ENCODE measurements at regions not wholly inside any gene's neighbourhood (a gene's known extent, or its start where the extent isn't known, plus 50 kb on each side); places are given as distances from the start of the nearest gene placed in this dataset.

DNA sequence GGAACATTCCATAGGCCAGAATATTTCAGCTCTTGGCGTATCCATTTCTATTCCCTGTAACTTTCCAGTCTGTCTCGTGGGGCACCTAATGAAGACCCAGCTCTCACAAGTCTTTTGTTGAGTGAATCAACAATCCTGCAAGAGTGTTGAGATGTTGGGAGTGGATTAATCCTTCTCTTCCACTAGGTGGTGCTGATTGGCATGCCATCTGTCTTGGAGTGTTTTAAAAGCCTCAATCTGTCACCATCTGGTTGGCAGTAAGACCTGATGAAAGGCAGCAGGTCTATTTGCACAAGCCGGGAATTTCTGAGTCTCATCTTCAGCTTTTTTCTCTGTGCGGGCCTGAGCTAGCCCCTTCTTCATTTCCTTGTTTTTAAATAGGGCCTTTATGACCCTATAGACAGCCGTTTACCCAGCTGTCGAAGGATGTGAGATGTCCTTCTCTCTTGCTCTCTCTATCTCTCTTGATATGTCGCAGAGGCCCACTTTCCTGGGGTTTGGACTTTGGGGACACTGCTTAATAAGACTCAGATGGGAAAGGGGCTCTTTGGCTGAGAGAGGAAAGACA, 180.5 kb downstream of the ZNF365 start:
- TF ChIP-seq POLR2AphosphoS5 (IDR thresholded peaks at IDR 0.05; ENCODE audit: insufficient read depth, low read depth, low read length): no peak
- TF ChIP-seq, protein P1, sequence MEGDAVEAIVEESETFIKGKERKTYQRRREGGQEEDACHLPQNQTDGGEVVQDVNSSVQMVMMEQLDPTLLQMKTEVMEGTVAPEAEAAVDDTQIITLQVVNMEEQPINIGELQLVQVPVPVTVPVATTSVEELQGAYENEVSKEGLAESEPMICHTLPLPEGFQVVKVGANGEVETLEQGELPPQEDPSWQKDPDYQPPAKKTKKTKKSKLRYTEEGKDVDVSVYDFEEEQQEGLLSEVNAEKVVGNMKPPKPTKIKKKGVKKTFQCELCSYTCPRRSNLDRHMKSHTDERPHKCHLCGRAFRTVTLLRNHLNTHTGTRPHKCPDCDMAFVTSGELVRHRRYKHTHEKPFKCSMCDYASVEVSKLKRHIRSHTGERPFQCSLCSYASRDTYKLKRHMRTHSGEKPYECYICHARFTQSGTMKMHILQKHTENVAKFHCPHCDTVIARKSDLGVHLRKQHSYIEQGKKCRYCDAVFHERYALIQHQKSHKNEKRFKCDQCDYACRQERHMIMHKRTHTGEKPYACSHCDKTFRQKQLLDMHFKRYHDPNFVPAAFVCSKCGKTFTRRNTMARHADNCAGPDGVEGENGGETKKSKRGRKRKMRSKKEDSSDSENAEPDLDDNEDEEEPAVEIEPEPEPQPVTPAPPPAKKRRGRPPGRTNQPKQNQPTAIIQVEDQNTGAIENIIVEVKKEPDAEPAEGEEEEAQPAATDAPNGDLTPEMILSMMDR (IDR thresholded peaks at IDR 0.05; ENCODE audit: extremely low read depth in 1 of 2, insufficient read depth in 1 of 2, low read depth in 1 of 2, low read length in 2 of 2): peak; percentile 35 to 39
- TF ChIP-seq MYC (IDR thresholded peaks at IDR 0.05; ENCODE audit: low read depth, low read length): no peak
- H3K9me3 ChIP-seq (replicated peaks; ENCODE audit: control insufficient read depth, insufficient read depth, low read length): no peaks in the 10 kb centered on the region
- no peak overlapping the region for H3K4me3 ChIP-seq (replicated peaks in 1 of 3; ENCODE audit: insufficient read depth in 1 of 3, low read depth in 1 of 3, low read length in 3 of 3)
- H3K9ac ChIP-seq (replicated peaks; ENCODE audit: extremely low read depth, insufficient read depth, low read length): no peak overlapping the region
- ChIA-PET CTCF (interaction anchor here (0.9 to 1.9 kb wide), 7 partner anchors 12 to 603 kb away, joined by 3 to 8 read pairs (median 4); no protein-coding TSS in a partner anchor), POLR2A (no interaction called here)
- no peaks in the 10 kb centered on the region for H3K9me1 ChIP-seq (replicated peaks; ENCODE audit: control insufficient read depth, extremely low read depth, insufficient read depth, low read length)
- FAIRE-seq: peak; percentile 43
- H3K4me2 ChIP-seq (ENCODE audit: insufficient read depth, low read length): no peak overlapping the region
- no peaks in the 10 kb centered on the region for H3K4me1 ChIP-seq (ENCODE audit: control insufficient read depth, extremely low read depth, insufficient read depth, low read length)
- no peaks in the 10 kb centered on the region for H3K27me3 ChIP-seq (ENCODE audit: control insufficient read depth in 2 of 2, insufficient read depth in 2 of 2, low read length in 2 of 2)
- H3K36me3 ChIP-seq (ENCODE audit: control insufficient read depth in 2 of 2, extremely low read depth in 1 of 2, insufficient read depth in 2 of 2, low read length in 2 of 2): no peaks in the 10 kb centered on the region
- dilution Hi-C loops (cut with MboI; ENCODE audit: extremely low pct_ligation_motif_present, low sequenced_read_pairs): no loop called here
- intact Hi-C loops (cut with micrococcal nuclease): loop anchor here (1.0 to 5.0 kb wide), 4 partner anchors 117 to 604 kb away; no protein-coding TSS in a partner anchor
- H3K27ac ChIP-seq (ENCODE audit: insufficient read depth, low read depth, low read length): no peak overlapping the region
- DNase-seq (ENCODE audit: low read depth, low spot score): peak; percentile 13
- BruUV-seq (replicated peaks): no TSS peak
- H2AFZ ChIP-seq (ENCODE audit: low read depth, low read length): no peak overlapping the region
- H3K79me2 ChIP-seq (ENCODE audit: control insufficient read depth, insufficient read depth, low read length): no peaks in the 10 kb centered on the region
- H4K20me1 ChIP-seq (replicated peaks; ENCODE audit: control insufficient read depth, extremely low read depth, insufficient read depth, low read length): no peaks in the 10 kb centered on the region

DNA sequence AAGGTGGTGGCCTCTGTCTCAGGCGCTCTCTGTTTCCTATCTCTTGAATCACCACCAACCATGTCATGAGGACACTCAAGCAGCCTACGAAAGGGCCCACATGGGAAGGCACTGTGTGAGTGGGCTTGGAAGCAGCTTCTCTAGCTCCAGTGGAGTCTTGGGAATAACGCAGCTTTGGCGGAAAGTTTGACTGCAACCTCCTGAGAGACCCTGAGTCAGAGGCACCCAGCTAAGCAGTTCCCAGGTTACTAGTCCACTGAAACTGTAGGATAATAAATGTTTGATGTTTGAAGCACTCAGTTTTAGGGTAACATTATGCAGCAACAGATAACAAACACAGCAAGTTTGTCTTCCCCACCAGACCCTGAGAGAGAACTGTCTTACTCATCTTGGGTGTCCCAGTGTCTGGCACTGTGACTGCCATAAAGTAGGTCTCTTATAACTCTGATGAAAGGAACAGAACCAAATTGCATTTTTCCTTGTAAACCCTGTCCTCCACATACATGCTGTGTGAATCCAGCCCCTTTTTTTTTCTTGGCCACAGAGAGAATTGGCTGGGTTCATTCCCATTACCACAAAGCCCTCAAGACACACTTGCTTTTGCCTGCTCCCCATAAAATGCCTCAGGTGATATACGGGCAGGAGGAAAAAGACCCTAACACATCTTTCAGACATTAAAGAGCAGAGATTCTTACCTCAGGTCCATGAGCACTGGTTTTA, 185.5 kb downstream of the ZNF365 start:
- H3K36me3 ChIP-seq (ENCODE audit: control insufficient read depth in 2 of 2, extremely low read depth in 1 of 2, insufficient read depth in 2 of 2, low read length in 2 of 2): no peaks in the 10 kb centered on the region
- no peaks in the 10 kb centered on the region for H3K9me1 ChIP-seq (replicated peaks; ENCODE audit: control insufficient read depth, extremely low read depth, insufficient read depth, low read length)
- no TSS peak for BruUV-seq (replicated peaks)
- dilution Hi-C loops (cut with MboI; ENCODE audit: extremely low pct_ligation_motif_present, low sequenced_read_pairs) (no loop called here), intact Hi-C loops (cut with micrococcal nuclease) (no loop called here)
- FAIRE-seq (no peak), DNase-seq (ENCODE audit: low read depth, low spot score) (no peak)
- no peaks in the 10 kb centered on the region for H3K4me1 ChIP-seq (ENCODE audit: control insufficient read depth, extremely low read depth, insufficient read depth, low read length)
- H3K79me2 ChIP-seq (ENCODE audit: control insufficient read depth, insufficient read depth, low read length): no peaks in the 10 kb centered on the region
- no peaks in the 10 kb centered on the region for H4K20me1 ChIP-seq (replicated peaks; ENCODE audit: control insufficient read depth, extremely low read depth, insufficient read depth, low read length)
- no peak overlapping the region for H3K9ac ChIP-seq (replicated peaks; ENCODE audit: extremely low read depth, insufficient read depth, low read length)
- H2AFZ ChIP-seq (ENCODE audit: low read depth, low read length): no peak overlapping the region
- CTCF ChIA-PET: no interaction called here
- H3K27ac ChIP-seq (ENCODE audit: insufficient read depth, low read depth, low read length): no peak overlapping the region
- H3K4me3 ChIP-seq (replicated peaks in 1 of 3; ENCODE audit: insufficient read depth in 1 of 3, low read depth in 1 of 3, low read length in 3 of 3): no peak overlapping the region
- no peak for TF ChIP-seq MAX (IDR thresholded peaks at IDR 0.05; ENCODE audit: insufficient read depth, insufficient read length)
- no peak for TF ChIP-seq FOS (IDR thresholded peaks at IDR 0.05; ENCODE audit: borderline replicate concordance, insufficient read depth, low read length)
- TF ChIP-seq, protein P1 (IDR thresholded peaks at IDR 0.05; ENCODE audit: extremely low read depth in 1 of 2, insufficient read depth in 1 of 2, low read depth in 1 of 2, low read length in 2 of 2): no peak
- TF ChIP-seq POLR2AphosphoS5 (IDR thresholded peaks at IDR 0.05; ENCODE audit: insufficient read depth, low read depth, low read length): no peak
- no peak for TF ChIP-seq JUN (IDR thresholded peaks at IDR 0.05; ENCODE audit: borderline replicate concordance, insufficient read depth, insufficient read length, low read depth)
- no peak for TF ChIP-seq MYC (IDR thresholded peaks at IDR 0.05; ENCODE audit: low read depth, low read length)
- no peak for TF ChIP-seq GATA2 (IDR thresholded peaks at IDR 0.05; ENCODE audit: insufficient read depth, insufficient read length, low read depth, low read length)
- no peak for TF ChIP-seq EZH2 (IDR thresholded peaks at IDR 0.05; ENCODE audit: borderline replicate concordance, low read depth, low read length, severe bottlenecking)
- no peak for TF ChIP-seq POLR2A (IDR thresholded peaks at IDR 0.05; ENCODE audit: low read depth, low read length)
- POLR2A ChIA-PET: no interaction called here
- no peaks in the 10 kb centered on the region for H3K9me3 ChIP-seq (replicated peaks; ENCODE audit: control insufficient read depth, insufficient read depth, low read length)
- H3K4me2 ChIP-seq (ENCODE audit: insufficient read depth, low read length): no peak overlapping the region
- H3K27me3 ChIP-seq (ENCODE audit: control insufficient read depth in 2 of 2, insufficient read depth in 2 of 2, low read length in 2 of 2): no peaks in the 10 kb centered on the region
